Thymus (tissue), 11 donors: ENCODE measurements at regions not wholly inside any gene's neighbourhood (a gene's known extent, or its start where the extent isn't known, plus 50 kb on each side); places are given as distances from the start of the nearest gene placed in this dataset.

Source experiments
- DNase-seq, 9 donors: peaks; one replicate each; pipeline ENCODE4 v3.0.0-alpha.2; 2013; ENCODE audit warnings: low spot score in 9 of 9, low read depth in 6 of 9, missing footprints in 1 of 9
- H3K27ac ChIP-seq, 2 donors: one replicate each; pipeline ENCODE4 v1.5.1; 2013; ENCODE audit warnings: control low read depth in 1 of 2, low read depth in 1 of 2, low read length in 1 of 2, mild to moderate bottlenecking in 1 of 2, moderate library complexity in 1 of 2
- H3K27me3 ChIP-seq, 2 donors: one replicate each; pipeline ENCODE4 v1.5.1; 2013; ENCODE audit warnings: low read length in 1 of 2; ENCODE audit not compliant: control insufficient read depth in 2 of 2, insufficient read depth in 1 of 2
- H3K36me3 ChIP-seq, 2 donors: one replicate each; pipeline ENCODE4 v1.5.1; 2013; ENCODE audit warnings: low read length in 1 of 2, mild to moderate bottlenecking in 1 of 2, moderate library complexity in 1 of 2; ENCODE audit not compliant: control insufficient read depth in 2 of 2, insufficient read depth in 2 of 2
- H3K4me1 ChIP-seq, 2 donors: one replicate each; pipeline ENCODE4 v1.5.1; 2013; ENCODE audit warnings: low read length in 2 of 2; ENCODE audit not compliant: control insufficient read depth in 2 of 2, insufficient read depth in 2 of 2
- H3K4me3 ChIP-seq, 2 donors: one replicate each; pipeline ENCODE4 v1.5.1; 2013; ENCODE audit warnings: low read length in 2 of 2, control low read depth in 1 of 2, mild to moderate bottlenecking in 1 of 2
- H3K9me3 ChIP-seq, 2 donors: one replicate each; pipeline ENCODE4 v1.5.1; 2013; ENCODE audit warnings: low read length in 1 of 2, mild to moderate bottlenecking in 1 of 2; ENCODE audit not compliant: control insufficient read depth in 2 of 2, insufficient read depth in 1 of 2
- WGBS: extraction: QIAGEN DNeasy Blood & Tissue Kit; methylation state at CpG from one replicate; pipeline ENCODE4 v1.1.7; 2013; 5-methylcytosine and 5-hydroxymethylcytosine counted together
- donor health status: healthy.

- no peak overlapping the region for H3K27ac ChIP-seq
- H3K4me1 ChIP-seq = no peaks in the 10 kb centered on the region
- H3K36me3 ChIP-seq = no peaks in the 10 kb centered on the region
Observed at GRCh38 chr4:135290136-135290535, 1088.5 kb upstream of the PABPC4L start.

GRCh38 chr4:135283934-135284333 lies 1082.3 kb upstream of the PABPC4L start:
- no peaks in the 10 kb centered on the region for H3K4me1 ChIP-seq
- no peak for DNase-seq
- H3K4me3 ChIP-seq = no peak overlapping the region
- H3K27me3 ChIP-seq = no peaks in the 10 kb centered on the region
- no peaks in the 10 kb centered on the region for H3K9me3 ChIP-seq
- H3K27ac ChIP-seq = no peak overlapping the region
- H3K36me3 ChIP-seq = no peaks in the 10 kb centered on the region

More at GRCh38 chr4:135290136-135290535, 1088.5 kb upstream of the PABPC4L start:
- WGBS = 91% methylated on average over 2 of the region's 2 CpGs
- H3K27me3 ChIP-seq = no peaks in the 10 kb centered on the region
- no peak overlapping the region for H3K4me3 ChIP-seq
- no peak for DNase-seq
- no peaks in the 10 kb centered on the region for H3K9me3 ChIP-seq

GRCh38 chr4:135282676-135283075 lies 1081.1 kb upstream of the PABPC4L start:
- Histone ChIP-seq H3K27ac (no peak overlapping the region), H3K4me1 (no peaks in the 10 kb centered on the region), H3K27me3 (no peaks in the 10 kb centered on the region), H3K36me3 (no peaks in the 10 kb centered on the region), H3K9me3 (no peaks in the 10 kb centered on the region), H3K4me3 (no peak overlapping the region)
- WGBS = 93% methylated on average over 1 of the region's 1 CpG
- DNase-seq = no peak

GRCh38 chr4:135281230-135281629 lies 1079.6 kb upstream of the PABPC4L start:
- H3K27me3 ChIP-seq = no peaks in the 10 kb centered on the region

GRCh38 chr4:135277980-135278315 lies 1076.4 kb upstream of the PABPC4L start:
- 90% methylated on average over 2 of the region's 2 CpGs for whole genome bisulfite sequencing
- Histone ChIP-seq H3K27ac (no peak overlapping the region), H3K4me3 (no peak overlapping the region), H3K4me1 (no peaks in the 10 kb centered on the region), H3K27me3 (no peaks in the 10 kb centered on the region), H3K9me3 (no peaks in the 10 kb centered on the region), H3K36me3 (no peaks in the 10 kb centered on the region)
- DNase-seq = no peak

More at GRCh38 chr4:135281230-135281629, 1079.6 kb upstream of the PABPC4L start:
- no peak overlapping the region for H3K4me3 ChIP-seq
- no peaks in the 10 kb centered on the region for H3K9me3 ChIP-seq
- 95% methylated on average over 3 of the region's 3 CpGs for WGBS
- no peaks in the 10 kb centered on the region for H3K4me1 ChIP-seq
- H3K27ac ChIP-seq = no peak overlapping the region
- no peaks in the 10 kb centered on the region for H3K36me3 ChIP-seq
- DNase-seq = no peak

- no peak for DNase-seq
- Histone ChIP-seq H3K9me3 (no peaks in the 10 kb centered on the region), H3K4me3 (no peak overlapping the region), H3K4me1 (no peaks in the 10 kb centered on the region), H3K27me3 (no peaks in the 10 kb centered on the region), H3K27ac (no peak overlapping the region), H3K36me3 (no peaks in the 10 kb centered on the region)
- WGBS = 92% methylated on average over 5 of the region's 5 CpGs
Observed at GRCh38 chr4:135277068-135277979, 1075.7 kb upstream of the PABPC4L start.

- DNase-seq = no peak
- Histone ChIP-seq H3K9me3 (no peaks in the 10 kb centered on the region), H3K4me3 (no peak overlapping the region), H3K27ac (no peak overlapping the region), H3K27me3 (no peaks in the 10 kb centered on the region), H3K36me3 (no peaks in the 10 kb centered on the region), H3K4me1 (no peaks in the 10 kb centered on the region)
- 57% methylated on average over 1 of the region's 1 CpG for WGBS
Observed at GRCh38 chr4:135274416-135274815, 1072.8 kb upstream of the PABPC4L start.

- WGBS = 93% methylated on average over 7 of the region's 7 CpGs
- DNase-seq = no peak
- H3K9me3 ChIP-seq = no peaks in the 10 kb centered on the region
- no peaks in the 10 kb centered on the region for H3K4me1 ChIP-seq
- H3K36me3 ChIP-seq = no peaks in the 10 kb centered on the region
- H3K4me3 ChIP-seq = no peak overlapping the region
- H3K27ac ChIP-seq = no peak overlapping the region
- no peaks in the 10 kb centered on the region for H3K27me3 ChIP-seq
Observed at GRCh38 chr4:135269125-135269890, 1067.7 kb upstream of the PABPC4L start.

GRCh38 chr4:135268369-135268768 lies 1066.8 kb upstream of the PABPC4L start:
- H3K36me3 ChIP-seq = no peaks in the 10 kb centered on the region
- no peak overlapping the region for H3K27ac ChIP-seq
- 94% methylated on average over 3 of the region's 3 CpGs for WGBS
- no peaks in the 10 kb centered on the region for H3K4me1 ChIP-seq
- no peaks in the 10 kb centered on the region for H3K27me3 ChIP-seq
- no peaks in the 10 kb centered on the region for H3K9me3 ChIP-seq
- H3K4me3 ChIP-seq = no peak overlapping the region
- no peak for DNase-seq
